Gastrocnemius medialis (tissue), 4 donors: ENCODE measurements at regions not wholly inside any gene's neighbourhood (a gene's known extent, or its start where the extent isn't known, plus 50 kb on each side); places are given as distances from the start of the nearest gene placed in this dataset.

ENCODE experiments used
- POLR2A ChIP-seq, 2 donors: fragments of 450-650 bp; IDR thresholded peaks; one replicate each; pipeline ENCODE4 v1.6.1; 2017; ENCODE audit warnings: antibody characterized with exemption in 2 of 2, mild to moderate bottlenecking in 2 of 2, moderate library complexity in 2 of 2
- TF ChIP-seq, protein P1 (sequence below), 5 experiments: fragments of 450-650 bp in 3 of 5; fragments of 200-600 bp in 2 of 5; sonication (generic) in 2 of 5; IDR thresholded peaks in 4 of 5; conservative IDR thresholded peaks in 1 of 5; 1 replicate in 4 of 5; 2 replicates in 1 of 5; pipeline ENCODE4 v1.5.1; 2016 to 2019; ENCODE audit warnings: antibody characterized with exemption in 5 of 5, mild to moderate bottlenecking in 3 of 5, moderate library complexity in 3 of 5

DNA sequence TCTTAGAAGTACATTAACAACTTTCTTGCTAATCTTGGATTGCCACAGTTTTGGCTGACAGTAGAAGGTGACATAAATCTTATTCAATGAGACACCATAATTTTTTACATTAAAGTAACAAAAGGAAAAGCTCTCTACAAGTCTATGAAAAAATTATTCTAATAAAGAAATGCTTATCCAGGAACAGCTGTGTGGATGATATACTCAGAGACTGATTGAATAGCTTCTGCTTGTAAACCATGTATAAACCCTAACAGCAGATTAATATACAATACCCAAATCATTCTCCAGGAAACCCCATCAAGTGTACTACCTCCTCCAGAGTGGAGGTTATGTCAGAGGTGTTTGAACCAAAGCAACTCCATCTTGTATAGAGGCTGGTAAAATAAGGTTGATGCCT, 581.4 kb upstream of the PTGER4 start:
- TF ChIP-seq POLR2A (IDR thresholded peaks at IDR 0.05) = no peak
- TF ChIP-seq, protein P1, sequence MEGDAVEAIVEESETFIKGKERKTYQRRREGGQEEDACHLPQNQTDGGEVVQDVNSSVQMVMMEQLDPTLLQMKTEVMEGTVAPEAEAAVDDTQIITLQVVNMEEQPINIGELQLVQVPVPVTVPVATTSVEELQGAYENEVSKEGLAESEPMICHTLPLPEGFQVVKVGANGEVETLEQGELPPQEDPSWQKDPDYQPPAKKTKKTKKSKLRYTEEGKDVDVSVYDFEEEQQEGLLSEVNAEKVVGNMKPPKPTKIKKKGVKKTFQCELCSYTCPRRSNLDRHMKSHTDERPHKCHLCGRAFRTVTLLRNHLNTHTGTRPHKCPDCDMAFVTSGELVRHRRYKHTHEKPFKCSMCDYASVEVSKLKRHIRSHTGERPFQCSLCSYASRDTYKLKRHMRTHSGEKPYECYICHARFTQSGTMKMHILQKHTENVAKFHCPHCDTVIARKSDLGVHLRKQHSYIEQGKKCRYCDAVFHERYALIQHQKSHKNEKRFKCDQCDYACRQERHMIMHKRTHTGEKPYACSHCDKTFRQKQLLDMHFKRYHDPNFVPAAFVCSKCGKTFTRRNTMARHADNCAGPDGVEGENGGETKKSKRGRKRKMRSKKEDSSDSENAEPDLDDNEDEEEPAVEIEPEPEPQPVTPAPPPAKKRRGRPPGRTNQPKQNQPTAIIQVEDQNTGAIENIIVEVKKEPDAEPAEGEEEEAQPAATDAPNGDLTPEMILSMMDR (IDR thresholded peaks at IDR 0.05 in 4 of 5, conservative IDR thresholded peaks at IDR 0.05 in 1 of 5) = no peak
